NCI-H2196 treated with DMSO at 0.1 percent for 48 hours (cell line): ENCODE measurements at regions not wholly inside any gene's neighbourhood (a gene's known extent, or its start where the extent isn't known, plus 50 kb on each side); places are given as distances from the start of the nearest gene placed in this dataset.

Experiments used
- DNase-seq: peaks from one replicate; lab custom pipeline; 2025; ENCODE audit not compliant: unreplicated experiment; lab: John Stamatoyannopoulos, UW

- DNase-seq = no peak
These were observed 167.6 kb upstream of the MAP1B start for GRCh38 chr5:71939452-71940230.

- DNase-seq = no peak
These were observed 163.4 kb upstream of the MAP1B start for GRCh38 chr5:71943874-71944273.

GRCh38 chr5:71945436-71945835 lies 161.8 kb upstream of the MAP1B start:
- no peak for DNase-seq

- no peak for DNase-seq
These were observed 160.8 kb upstream of the MAP1B start for GRCh38 chr5:71946343-71947030.

GRCh38 chr5:71948206-71948605 lies 159.1 kb upstream of the MAP1B start:
- DNase-seq = no peak

GRCh38 chr5:71949772-71950171 lies 157.5 kb upstream of the MAP1B start:
- no peak for DNase-seq

- DNase-seq = no peak
These were observed 153.4 kb upstream of the MAP1B start for GRCh38 chr5:71953866-71954265.

GRCh38 chr5:71954329-71954728 lies 152.9 kb upstream of the MAP1B start:
- DNase-seq = no peak

- no peak for DNase-seq
These were observed 151.6 kb upstream of the MAP1B start for GRCh38 chr5:71955723-71956122.

- no peak for DNase-seq
These were observed 149.9 kb upstream of the MAP1B start for GRCh38 chr5:71957292-71957898.

- DNase-seq = no peak
These were observed 147.1 kb upstream of the MAP1B start for GRCh38 chr5:71960195-71960594.

GRCh38 chr5:71961786-71962185 lies 145.5 kb upstream of the MAP1B start:
- DNase-seq = no peak

GRCh38 chr5:71969460-71969859 lies 137.8 kb upstream of the MAP1B start:
- DNase-seq = no peak

- no peak for DNase-seq
These were observed 135.4 kb upstream of the MAP1B start for GRCh38 chr5:71971862-71972261.

GRCh38 chr5:71972777-71973473 lies 134.3 kb upstream of the MAP1B start:
- DNase-seq = no peak

- DNase-seq = no peak
These were observed 133.7 kb upstream of the MAP1B start for GRCh38 chr5:71973563-71973962.

- DNase-seq = no peak
These were observed 133.1 kb upstream of the MAP1B start for GRCh38 chr5:71974165-71974564.

GRCh38 chr5:71974622-71975021 lies 132.7 kb upstream of the MAP1B start:
- DNase-seq = no peak

- no peak for DNase-seq
These were observed 130.8 kb upstream of the MAP1B start for GRCh38 chr5:71976449-71976848.

GRCh38 chr5:71977311-71977710 lies 130.0 kb upstream of the MAP1B start:
- DNase-seq = no peak

GRCh38 chr5:71978216-71978615 lies 129.1 kb upstream of the MAP1B start:
- DNase-seq = no peak
